Adrenal gland (tissue), 9 donors: ENCODE measurements at regions not wholly inside any gene's neighbourhood (a gene's known extent, or its start where the extent isn't known, plus 50 kb on each side); places are given as distances from the start of the nearest gene placed in this dataset.
"Not testable (repeated sequence)": the region's sequence is repeated elsewhere in the genome, so short reads cannot be mapped to it uniquely, and the experiment has no call there.

Experiments used
- DNase-seq, 7 donors: peaks; one replicate each; pipeline ENCODE4 v3.0.0-alpha.2; 2019 to 2020
- H3K27ac ChIP-seq, 5 donors: fragments of 200-600 bp; sonication (generic) in 4 of 5; 1 replicate in 3 of 5; 2 replicates in 2 of 5; pipeline versions ENCODE4 v1.5.1 to v1.8.0; 2016 to 2020; ENCODE audit warnings: mild to moderate bottlenecking in 1 of 5
- H3K27me3 ChIP-seq: fragments of 200-600 bp; 2 replicates; pipeline ENCODE4 v1.8.0; 2021
- H3K36me3 ChIP-seq, 2 donors: fragments of 200-600 bp; replicated peaks in 1 of 2; 1 replicate in 1 of 2; 2 replicates in 1 of 2; pipeline versions ENCODE4 v1.5.1 to v1.8.0; 2018 to 2022
- H3K4me1 ChIP-seq, 2 donors: fragments of 200-600 bp; replicated peaks in 1 of 2; 1 replicate in 1 of 2; 2 replicates in 1 of 2; pipeline versions ENCODE4 v1.5.1 to v1.8.0; 2018 to 2021
- H3K4me3 ChIP-seq, 4 donors: fragments of 200-600 bp; sonication (generic) in 3 of 4; one replicate each; pipeline ENCODE4 v1.5.1; 2016 to 2018
- H3K9me3 ChIP-seq, 3 donors: fragments of 200-600 bp; sonication (generic) in 1 of 3; replicated peaks in 1 of 3; 1 replicate in 2 of 3; 2 replicates in 1 of 3; pipeline versions ENCODE4 v1.5.1 to v1.8.0; 2016 to 2021
- CTCF ChIP-seq, 6 experiments: fragments of 450-650 bp in 4 of 6; fragments of 200-600 bp in 2 of 6; sonication (generic) in 1 of 6; IDR thresholded peaks; 1 replicate in 5 of 6; 2 replicates in 1 of 6; pipeline versions ENCODE4 v1.5.1 to v1.8.0; 2016 to 2021; ENCODE audit warnings: antibody characterized with exemption in 6 of 6, mild to moderate bottlenecking in 2 of 6, moderate library complexity in 1 of 6
- POLR2A ChIP-seq, 2 donors: fragments of 450-650 bp; IDR thresholded peaks; one replicate each; pipeline ENCODE4 v1.6.1; 2017; ENCODE audit warnings: antibody characterized with exemption in 2 of 2, mild to moderate bottlenecking in 2 of 2, moderate library complexity in 1 of 2
- WGBS, 4 donors: extraction: QIAGEN DNeasy Blood & Tissue Kit in 2 of 4; methylation state at CpG; one replicate each; pipeline versions ENCODE4 v1.1.5 to v1.1.7; 2013 to 2017; 5-methylcytosine and 5-hydroxymethylcytosine counted together
- intact Hi-C, 2 donors: fragments of 100-400 bp; cut with DNase I; formaldehyde crosslinking; loops; one replicate each; pipeline versions ENCODE4 v1.14.1 to v1.15.0; 2022 to 2023
- donor health status: healthy with polysubstance abuse.
- donor health status: Bipolar disorder and iron deficiency.
- donor health status: DM: yes; HTN: yes; CAD: no.
- donor health status: DM: no; HTN: no; CAD: no.
- donor health status: DM: no; HTN: no; CAD: no.

- H3K4me3 ChIP-seq: no peak overlapping the region
- no peaks in the 10 kb centered on the region for H3K36me3 ChIP-seq
- 72 to 77% (median 75%) methylated on average over 2 of the region's 2 CpGs for WGBS, 4 donors
- H3K4me1 ChIP-seq: no peaks in the 10 kb centered on the region
- no peak for TF ChIP-seq CTCF (IDR thresholded peaks at IDR 0.05)
- no peak for TF ChIP-seq POLR2A (IDR thresholded peaks at IDR 0.05)
- no peak overlapping the region for H3K27ac ChIP-seq
- H3K9me3 ChIP-seq: no peaks in the 10 kb centered on the region
- DNase-seq: no peak
- no peaks in the 10 kb centered on the region for H3K27me3 ChIP-seq
- intact Hi-C loops: no loop called here
Observed at GRCh38 chr6:80793411-80793810, 686.9 kb downstream of the BCKDHB start.

GRCh38 chr6:80792151-80792550 lies 685.7 kb downstream of the BCKDHB start:
- Histone ChIP-seq H3K4me1 (no peaks in the 10 kb centered on the region), H3K4me3 (no peak overlapping the region), H3K36me3 (no peaks in the 10 kb centered on the region), H3K27me3 (no peaks in the 10 kb centered on the region), H3K27ac (no peak overlapping the region), H3K9me3 (no peaks in the 10 kb centered on the region)
- TF ChIP-seq POLR2A (IDR thresholded peaks at IDR 0.05) (no peak), CTCF (IDR thresholded peaks at IDR 0.05) (no peak)
- DNase-seq: no peak
- intact Hi-C loops: no loop called here

GRCh38 chr6:80789912-80790570 lies 683.6 kb downstream of the BCKDHB start:
- intact Hi-C loops: no loop called here
- 13 to 58% (median 36%) methylated on average over 1 of the region's 1 CpG for WGBS, 4 donors
- DNase-seq: no peak
- H3K27ac ChIP-seq: no peak overlapping the region
- no peak overlapping the region for H3K4me3 ChIP-seq
- H3K27me3 ChIP-seq: no peaks in the 10 kb centered on the region
- TF ChIP-seq POLR2A (IDR thresholded peaks at IDR 0.05) (no peak), CTCF (IDR thresholded peaks at IDR 0.05) (no peak)
- H3K9me3 ChIP-seq: no peaks in the 10 kb centered on the region
- H3K36me3 ChIP-seq: no peaks in the 10 kb centered on the region
- no peaks in the 10 kb centered on the region for H3K4me1 ChIP-seq

GRCh38 chr6:80783271-80783670 lies 676.8 kb downstream of the BCKDHB start:
- H3K27me3 ChIP-seq, H3K36me3 ChIP-seq, H3K4me3 ChIP-seq, H3K4me1 ChIP-seq, H3K9me3 ChIP-seq, H3K27ac ChIP-seq, intact Hi-C loops: not testable (repeated sequence)
- WGBS, 4 donors: 80 to 91% (median 86%) methylated on average over 6 to 12 of the region's 12 CpGs
- DNase-seq: peak in 1 of 7 donors; percentile 17

GRCh38 chr6:80771941-80772340 lies 665.5 kb downstream of the BCKDHB start:
- Histone ChIP-seq H3K27me3 (no peaks in the 10 kb centered on the region), H3K36me3 (no peaks in the 10 kb centered on the region), H3K27ac (no peak overlapping the region), H3K4me3 (no peak overlapping the region), H3K9me3 (no peaks in the 10 kb centered on the region), H3K4me1 (no peaks in the 10 kb centered on the region)
- TF ChIP-seq POLR2A (IDR thresholded peaks at IDR 0.05): no peak
- TF ChIP-seq CTCF (IDR thresholded peaks at IDR 0.05): no peak
- no peak for DNase-seq
- intact Hi-C loops: no loop called here
- 15 to 24% (median 19%) methylated on average over 2 of the region's 2 CpGs for WGBS, 4 donors
